H9 (cell line): ENCODE measurements at regions not wholly inside any gene's neighbourhood (a gene's known extent, or its start where the extent isn't known, plus 50 kb on each side); places are given as distances from the start of the nearest gene placed in this dataset.

ENCODE experiments used
- DNase-seq: peaks from one replicate; pipeline ENCODE4 v3.0.0-alpha.2; 2017
- H2AFZ ChIP-seq: one replicate; pipeline ENCODE4 v1.6.1; 2013; ENCODE audit warnings: mild to moderate bottlenecking, low read length, control low read depth, moderate library complexity
- H2AK5ac ChIP-seq: 2 replicates; pipeline ENCODE4 v1.6.1; 2013; ENCODE audit warnings: low read length, control low read depth, mixed read lengths; ENCODE audit not compliant: insufficient read length
- H2BK120ac ChIP-seq: one replicate; pipeline ENCODE4 v1.6.1; 2013; ENCODE audit warnings: low read depth, mild to moderate bottlenecking, low read length, control low read depth, inconsistent platforms; ENCODE audit not compliant: poor library complexity, severe bottlenecking
- H2BK12ac ChIP-seq: 2 replicates; pipeline ENCODE4 v1.6.1; 2013; ENCODE audit warnings: low read length, control low read depth, mixed read lengths, low read depth; ENCODE audit not compliant: insufficient read length
- H2BK15ac ChIP-seq: 2 replicates; pipeline ENCODE4 v1.6.1; 2013; ENCODE audit warnings: low read depth, low read length, control low read depth
- H2BK20ac ChIP-seq: one replicate; pipeline ENCODE4 v1.6.1; 2013; ENCODE audit warnings: low read depth, mild to moderate bottlenecking, low read length, control low read depth, inconsistent platforms; ENCODE audit not compliant: poor library complexity, severe bottlenecking
- H2BK5ac ChIP-seq: 2 replicates; pipeline ENCODE4 v1.6.1; 2013; ENCODE audit warnings: low read length, control low read depth, mixed read lengths; ENCODE audit not compliant: insufficient read length
- H3K14ac ChIP-seq: 2 replicates; pipeline ENCODE4 v1.6.1; 2013; ENCODE audit warnings: low read length, control low read depth; ENCODE audit not compliant: insufficient read depth
- H3K18ac ChIP-seq: 2 replicates; pipeline ENCODE4 v1.6.1; 2013; ENCODE audit warnings: low read depth, mild to moderate bottlenecking, mixed read lengths, low read length, control low read depth; ENCODE audit not compliant: insufficient read length
- H3K23ac ChIP-seq: 2 replicates; pipeline ENCODE4 v1.6.1; 2013; ENCODE audit warnings: low read length, control low read depth, mixed read lengths, low read depth; ENCODE audit not compliant: insufficient read length
- H3K23me2 ChIP-seq: 2 replicates; pipeline ENCODE4 v1.6.1; 2013; ENCODE audit warnings: low read depth, mild to moderate bottlenecking, mixed read lengths, low read length, control low read depth; ENCODE audit not compliant: insufficient read length, poor library complexity, severe bottlenecking
- H3K27ac ChIP-seq: 2 replicates; pipeline ENCODE4 v1.5.1; 2013; ENCODE audit warnings: low read length, control low read depth, mixed read lengths, low read depth; ENCODE audit not compliant: insufficient read length
- H3K27me3 ChIP-seq: 2 replicates; pipeline ENCODE4 v1.6.1; 2013; ENCODE audit warnings: low read length, control low read depth, inconsistent platforms; ENCODE audit not compliant: insufficient read depth
- H3K4ac ChIP-seq: 2 replicates; pipeline ENCODE4 v1.6.1; 2013; ENCODE audit warnings: low read depth, mild to moderate bottlenecking, control low read depth, inconsistent platforms, low read length, moderate library complexity
- H3K4me1 ChIP-seq: 2 replicates; pipeline ENCODE4 v1.6.1; 2013; ENCODE audit warnings: low read length, control low read depth, inconsistent platforms; ENCODE audit not compliant: insufficient read depth
- H3K4me2 ChIP-seq: 2 replicates; pipeline ENCODE4 v1.6.1; 2013; ENCODE audit warnings: low read length, control low read depth, mixed read lengths; ENCODE audit not compliant: insufficient read length, insufficient read depth
- H3K56ac ChIP-seq: 2 replicates; pipeline ENCODE4 v1.6.1; 2013; ENCODE audit warnings: low read depth, mild to moderate bottlenecking, mixed read lengths, low read length, control low read depth; ENCODE audit not compliant: insufficient read length
- H3K79me1 ChIP-seq: 2 replicates; pipeline ENCODE4 v1.6.1; 2013; ENCODE audit warnings: low read depth, mild to moderate bottlenecking, moderate library complexity, low read length, control low read depth, inconsistent platforms; ENCODE audit not compliant: insufficient read depth, poor library complexity, severe bottlenecking
- H3K79me2 ChIP-seq: 2 replicates; pipeline ENCODE4 v1.6.1; 2013; ENCODE audit warnings: low read length, control low read depth, inconsistent platforms; ENCODE audit not compliant: insufficient read depth
- H3K9ac ChIP-seq: 2 replicates; pipeline ENCODE4 v1.6.1; 2013; ENCODE audit warnings: low read length, control low read depth, mixed read lengths; ENCODE audit not compliant: insufficient read length; ENCODE audit errors: extremely low read depth
- H3K9me3 ChIP-seq: one replicate; pipeline ENCODE4 v1.6.1; 2013; ENCODE audit warnings: low read depth, low read length, inconsistent platforms; ENCODE audit not compliant: control insufficient read depth
- H3T11ph ChIP-seq: one replicate; pipeline ENCODE4 v1.6.1; 2013; ENCODE audit warnings: mild to moderate bottlenecking, low read length, control low read depth, inconsistent platforms
- H4K20me1 ChIP-seq: one replicate; pipeline ENCODE4 v1.6.1; 2013; ENCODE audit not compliant: control insufficient read depth, insufficient read length, insufficient read depth
- H4K5ac ChIP-seq: 2 replicates; pipeline ENCODE4 v1.6.1; 2013; ENCODE audit warnings: low read depth, mild to moderate bottlenecking, mixed read lengths, low read length, control low read depth; ENCODE audit not compliant: insufficient read length
- H4K8ac ChIP-seq: replicated peaks from 2 replicates; pipeline ENCODE4 v1.6.1; 2013; ENCODE audit warnings: low read length, control low read depth, mixed read lengths, low read depth; ENCODE audit not compliant: insufficient read length
- H4K91ac ChIP-seq: 2 replicates; pipeline ENCODE4 v1.6.1; 2013; ENCODE audit warnings: low read depth, mild to moderate bottlenecking, moderate library complexity, mixed read lengths, low read length, control low read depth; ENCODE audit not compliant: insufficient read length
- H3K27ac Mint-ChIP-seq, 3 experiments: 2 replicates in 2 of 3; 3 replicates in 1 of 3; pipeline ENCODE4 v1.8.0; 2020 to 2021; ENCODE audit warnings: mixed read lengths in 3 of 3, mild to moderate bottlenecking in 1 of 3, moderate library complexity in 1 of 3
- H3K27me3 Mint-ChIP-seq: 2 replicates; pipeline ENCODE4 v1.8.0; 2021; ENCODE audit warnings: low read depth, mild to moderate bottlenecking, moderate library complexity, mixed read lengths
- H3K36me3 Mint-ChIP-seq, 3 experiments: 2 replicates in 2 of 3; 3 replicates in 1 of 3; pipeline ENCODE4 v1.8.0; 2020 to 2021; ENCODE audit warnings: low read depth in 3 of 3, mixed read lengths in 3 of 3; ENCODE audit not compliant: insufficient read depth in 1 of 3
- H3K4me1 Mint-ChIP-seq, 2 experiments: 2 replicates each; pipeline ENCODE4 v1.8.0; 2020; ENCODE audit warnings: mixed read lengths in 2 of 2
- H3K4me3 Mint-ChIP-seq, 2 experiments: 2 replicates in 1 of 2; 3 replicates in 1 of 2; pipeline ENCODE4 v1.8.0; 2020 to 2021; ENCODE audit warnings: mild to moderate bottlenecking in 2 of 2, mixed read lengths in 2 of 2, moderate library complexity in 1 of 2
- H3K9me3 Mint-ChIP-seq, 2 experiments: 2 replicates in 1 of 2; 3 replicates in 1 of 2; pipeline ENCODE4 v1.8.0; 2020; ENCODE audit warnings: mild to moderate bottlenecking in 2 of 2, mixed read lengths in 2 of 2, moderate library complexity in 1 of 2
- CTCF ChIP-seq: fragments of 200-600 bp; sonication (generic); conservative IDR thresholded peaks from 3 replicates; pipeline ENCODE4 v1.8.0; 2021; ENCODE audit warnings: antibody characterized with exemption, mild to moderate bottlenecking

- H2BK5ac ChIP-seq: no peak overlapping the region
- Mint-ChIP-seq H3K27me3 (peaks cover 2% of the 10 kb centered on the region), H3K36me3 (no peaks in the 10 kb centered on the region), H3K4me3 (no peak overlapping the region), H3K27ac (no peak overlapping the region), H3K4me1 (peaks cover 0 to 5% of the 10 kb centered on the region in 2 experiments; a peak in 2 of 4 replicates), H3K9me3 (peaks cover 1 to 2% of the 10 kb centered on the region in 2 experiments; a peak in 3 of 5 replicates)
- H3T11ph ChIP-seq: no peak overlapping the region
- H4K91ac ChIP-seq: no peak overlapping the region
- no peak overlapping the region for H2BK12ac ChIP-seq
- H3K23ac ChIP-seq: no peak overlapping the region
- no peak overlapping the region for H3K18ac ChIP-seq
- H3K56ac ChIP-seq: no peak overlapping the region
- H3K14ac ChIP-seq: no peak overlapping the region
- H2BK120ac ChIP-seq: no peak overlapping the region
- no peaks in the 10 kb centered on the region for H3K4me1 ChIP-seq
- no peak overlapping the region for H4K5ac ChIP-seq
- no peaks in the 10 kb centered on the region for H3K9me3 ChIP-seq
- no peaks in the 10 kb centered on the region for H3K79me1 ChIP-seq
- no peak overlapping the region for H3K9ac ChIP-seq
- no peak overlapping the region for H4K8ac ChIP-seq
- no peak overlapping the region for H2BK20ac ChIP-seq
- H2AFZ ChIP-seq: no peak overlapping the region
- H3K4me2 ChIP-seq: no peak overlapping the region
- H3K23me2 ChIP-seq: no peaks in the 10 kb centered on the region
- no peaks in the 10 kb centered on the region for H4K20me1 ChIP-seq
- no peak for TF ChIP-seq CTCF
- no peaks in the 10 kb centered on the region for H3K79me2 ChIP-seq
- H3K27me3 ChIP-seq: no peaks in the 10 kb centered on the region
- no peak overlapping the region for H3K27ac ChIP-seq
- no peak overlapping the region for H2AK5ac ChIP-seq
- DNase-seq: no peak
- H2BK15ac ChIP-seq: no peak overlapping the region
- no peak overlapping the region for H3K4ac ChIP-seq
Observed at GRCh38 chr2:67599561-67599960, 202.4 kb downstream of the ETAA1 start.
